LNCAP (cell line): ENCODE measurements at regions not wholly inside any gene's neighbourhood (a gene's known extent, or its start where the extent isn't known, plus 50 kb on each side); places are given as distances from the start of the nearest gene placed in this dataset.

Experiments
- CTCF ChIP-seq: fragments of 450-650 bp; IDR thresholded peaks from 2 replicates; pipeline ENCODE4 v1.5.1; 2017; ENCODE audit warnings: mild to moderate bottlenecking

- TF ChIP-seq CTCF: no peak
These were observed 160.0 kb downstream of the SQOR start for GRCh38 chr15:45794712-45795439.

- TF ChIP-seq CTCF: peak; percentile 73
These were observed 160.7 kb downstream of the SQOR start for GRCh38 chr15:45795440-45796069.

GRCh38 chr15:45796433-45796832 is 161.6 kb downstream of the SQOR start:
- no peak for TF ChIP-seq CTCF

- no peak for TF ChIP-seq CTCF
These were observed 164.7 kb downstream of the SQOR start for GRCh38 chr15:45799508-45799907.

GRCh38 chr15:45801543-45801942 is 166.7 kb downstream of the SQOR start:
- no peak for TF ChIP-seq CTCF

GRCh38 chr15:45802140-45802539 is 167.3 kb downstream of the SQOR start:
- TF ChIP-seq CTCF: peak; percentile 30; the same call in 1 of the 2 replicates

GRCh38 chr15:45804028-45804427 is 169.2 kb downstream of the SQOR start:
- no peak for TF ChIP-seq CTCF
